Bronchial epithelial cell (primary cell): ENCODE measurements at regions not wholly inside any gene's neighbourhood (a gene's known extent, or its start where the extent isn't known, plus 50 kb on each side); places are given as distances from the start of the nearest gene placed in this dataset.
A peak's percentile ranks its signal among the peaks of the same experiment; 100 is the strongest.

Source experiments
- DNase-seq: peaks from one replicate; pipeline ENCODE4 v3.0.0-alpha.2; 2010; ENCODE audit warnings: low read depth
- FAIRE-seq: peaks from 2 replicates; lab custom pipeline; 2011; peaks lifted over from hg19 to GRCh38; lab: Jason Lieb, UNC
- H3K27me3 ChIP-seq: 2 replicates; pipeline ENCODE4 v1.5.1; 2011; ENCODE audit warnings: low read length; ENCODE audit not compliant: control insufficient read depth, insufficient read depth
- H3K36me3 ChIP-seq: 2 replicates; pipeline ENCODE4 v1.5.1; 2011; ENCODE audit warnings: low read length; ENCODE audit not compliant: control insufficient read depth, insufficient read depth
- H3K4me3 ChIP-seq: 2 replicates; pipeline ENCODE4 v1.5.1; 2011; ENCODE audit warnings: mild to moderate bottlenecking, low read depth, low read length, control low read depth
- CTCF ChIP-seq: IDR thresholded peaks from 2 replicates; pipeline ENCODE4 v1.5.1; 2011; ENCODE audit warnings: mild to moderate bottlenecking, moderate library complexity, low read length, control low read depth, inconsistent platforms; ENCODE audit not compliant: insufficient read depth, severe bottlenecking

- peaks cover 1% of the 10 kb centered on the region for H3K27me3 ChIP-seq
- no peak for TF ChIP-seq CTCF
- H3K4me3 ChIP-seq = no peak overlapping the region
- no peak for DNase-seq
- H3K36me3 ChIP-seq = no peaks in the 10 kb centered on the region
- FAIRE-seq = no peak
Observed at GRCh38 chr12:107159384-107159900, 66.1 kb upstream of the CRY1 start.

DNA sequence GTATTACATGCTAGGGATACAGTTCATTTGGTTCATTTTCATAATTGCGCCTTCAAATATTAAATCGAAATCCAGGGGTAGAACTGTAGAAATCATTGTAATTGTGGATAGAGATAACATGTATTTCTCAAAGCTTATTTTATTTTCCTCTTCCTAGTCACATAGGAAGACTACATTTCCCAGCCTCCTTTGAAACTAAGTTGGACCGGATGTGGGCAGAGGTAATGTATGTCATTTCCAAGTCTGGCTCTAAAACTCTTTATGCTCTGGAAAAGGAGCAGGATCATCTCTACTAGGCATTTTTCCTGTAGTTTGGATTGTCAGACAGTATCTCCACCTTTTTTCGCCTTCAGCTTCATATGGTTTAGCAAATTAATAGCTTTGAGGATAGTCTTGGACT is 70.1 kb upstream of the CRY1 start:
- FAIRE-seq (no peak), DNase-seq (no peak)
- no peaks in the 10 kb centered on the region for H3K36me3 ChIP-seq
- peaks cover 1% of the 10 kb centered on the region for H3K27me3 ChIP-seq
- H3K4me3 ChIP-seq = no peak overlapping the region
- no peak for TF ChIP-seq CTCF

- Histone ChIP-seq H3K27me3 (peaks cover 1% of the 10 kb centered on the region), H3K4me3 (no peak overlapping the region), H3K36me3 (no peaks in the 10 kb centered on the region)
- TF ChIP-seq CTCF = no peak
- no peak for DNase-seq
- no peak for FAIRE-seq
Observed at GRCh38 chr12:107164392-107164791, 71.0 kb upstream of the CRY1 start.

DNA sequence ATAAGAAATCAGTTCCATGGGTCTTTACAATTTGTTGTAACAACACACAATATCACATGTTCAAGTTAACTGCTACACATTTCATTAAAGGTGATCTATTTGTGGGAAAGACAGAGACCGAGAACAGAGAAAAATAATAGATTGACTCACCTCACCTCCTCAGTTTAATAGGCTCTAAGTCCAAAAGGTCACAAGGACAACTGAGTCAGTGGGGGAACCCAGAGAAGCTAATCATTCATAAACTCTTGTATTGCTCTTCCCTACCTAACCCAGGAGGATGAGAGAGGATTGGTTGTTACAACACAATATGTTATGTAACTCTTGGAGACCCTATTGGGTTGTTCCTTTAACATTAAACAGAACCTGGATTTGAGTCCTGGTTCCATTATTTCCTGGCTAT is 72.2 kb upstream of the CRY1 start:
- DNase-seq = no peak
- TF ChIP-seq CTCF = no peak
- no peaks in the 10 kb centered on the region for H3K36me3 ChIP-seq
- FAIRE-seq = no peak
- H3K4me3 ChIP-seq = no peak overlapping the region
- H3K27me3 ChIP-seq = no peaks in the 10 kb centered on the region

- FAIRE-seq = no peak
- no peak for TF ChIP-seq CTCF
- no peaks in the 10 kb centered on the region for H3K27me3 ChIP-seq
Observed at GRCh38 chr12:107167756-107168155, 74.4 kb upstream of the CRY1 start.

GRCh38 chr12:107169200-107169599 is 75.9 kb upstream of the CRY1 start:
- no peak for TF ChIP-seq CTCF
- DNase-seq (peak; percentile 86), FAIRE-seq (peak; percentile 7)
- no peaks in the 10 kb centered on the region for H3K36me3 ChIP-seq
- H3K4me3 ChIP-seq = no peak overlapping the region
- H3K27me3 ChIP-seq = no peaks in the 10 kb centered on the region

More at GRCh38 chr12:107167756-107168155, 74.4 kb upstream of the CRY1 start:
- Histone ChIP-seq H3K36me3 (no peaks in the 10 kb centered on the region), H3K4me3 (no peak overlapping the region)
- no peak for DNase-seq
